ENCODE measurements at regions not wholly inside any gene's neighbourhood (a gene's known extent, or its start where the extent isn't known, plus 50 kb on each side); places are given as distances from the start of the nearest gene placed in this dataset.
A peak's percentile ranks its signal among the peaks of the same experiment; 100 is the strongest.

- Histone ChIP-seq H2AFZ (ENCODE audit: insufficient read depth, low read length, poor library complexity) (no peak overlapping the region), H3K79me1 (ENCODE audit: low read length) (no peaks in the 10 kb centered on the region), H3K9ac (ENCODE audit: low read length) (no peak overlapping the region), H2BK120ac (ENCODE audit: insufficient read depth, low read length, poor library complexity) (no peak overlapping the region), H4K91ac (ENCODE audit: low read depth, low read length) (no peak overlapping the region), H3K4ac (ENCODE audit: low read depth, low read length) (no peak overlapping the region), H2BK5ac (ENCODE audit: low read depth, low read length, poor library complexity) (no peak overlapping the region), H3K4me2 (ENCODE audit: low read length) (no peak overlapping the region), H3K23ac (ENCODE audit: low read length) (no peak overlapping the region), H3K4me3 (ENCODE audit: low read depth, low read length) (no peak overlapping the region), H3K79me2 (ENCODE audit: control insufficient read depth, insufficient read depth, low read length, poor library complexity) (no peaks in the 10 kb centered on the region), H3K18ac (ENCODE audit: low read length) (no peak overlapping the region), H4K12ac (ENCODE audit: low read depth, low read length) (no peak overlapping the region), H3K27ac (ENCODE audit: low read depth, low read length) (no peak overlapping the region), H3K4me1 (ENCODE audit: control insufficient read depth in 1 of 2, insufficient read depth in 2 of 2, low read length in 2 of 2) (no peaks in the 10 kb centered on the region), H2AK5ac (ENCODE audit: low read length) (no peak overlapping the region), H3K27me3 (ENCODE audit: insufficient read depth, low read length) (no peaks in the 10 kb centered on the region), H2BK12ac (ENCODE audit: low read length) (no peak overlapping the region), H3K14ac (ENCODE audit: low read length) (no peak overlapping the region), H4K8ac (ENCODE audit: low read depth, low read length) (no peak overlapping the region), H3K36me3 (ENCODE audit: control insufficient read depth in 1 of 2, insufficient read depth in 2 of 2, low read length in 2 of 2) (no peaks in the 10 kb centered on the region), H3K9me3 (ENCODE audit: insufficient read depth, low read depth, low read length) (no peaks in the 10 kb centered on the region)
- no peak for DNase-seq
- no CpG with 5 or more reads among the region's 2 CpGs for WGBS (ENCODE audit: extremely low coverage, insufficient coverage, insufficient read length)
These were observed 306.5 kb upstream of the HS3ST5 start for GRCh38 chr6:114649298-114649697.

DNA sequence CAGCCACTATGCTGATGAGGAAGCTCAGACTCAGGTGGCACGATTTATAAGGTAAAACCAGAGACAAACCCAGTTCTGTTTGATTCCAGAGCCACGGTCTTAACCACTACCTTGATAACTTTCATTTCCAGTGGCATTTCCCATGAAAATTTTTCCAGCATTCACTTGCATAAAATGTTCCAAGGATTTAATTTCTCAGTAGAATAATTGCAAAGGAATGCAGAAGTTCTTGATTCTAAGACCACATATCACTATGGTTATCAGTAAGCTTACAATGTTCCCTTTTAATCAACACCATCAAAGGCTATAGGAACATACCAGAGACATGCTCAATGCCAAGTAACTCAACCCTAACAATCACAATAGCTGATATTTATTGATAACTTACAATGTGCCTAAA, 306.0 kb upstream of the HS3ST5 start:
- Histone ChIP-seq H3K4ac (ENCODE audit: low read depth, low read length) (no peak overlapping the region), H4K91ac (ENCODE audit: low read depth, low read length) (no peak overlapping the region), H2BK12ac (ENCODE audit: low read length) (no peak overlapping the region), H3K23ac (ENCODE audit: low read length) (no peak overlapping the region), H4K12ac (ENCODE audit: low read depth, low read length) (no peak overlapping the region), H3K4me3 (ENCODE audit: low read depth, low read length) (no peak overlapping the region), H3K9ac (ENCODE audit: low read length) (no peak overlapping the region), H3K79me2 (ENCODE audit: control insufficient read depth, insufficient read depth, low read length, poor library complexity) (no peaks in the 10 kb centered on the region), H2AFZ (ENCODE audit: insufficient read depth, low read length, poor library complexity) (no peak overlapping the region), H3K9me3 (ENCODE audit: insufficient read depth, low read depth, low read length) (no peaks in the 10 kb centered on the region), H3K79me1 (ENCODE audit: low read length) (no peaks in the 10 kb centered on the region), H2BK5ac (ENCODE audit: low read depth, low read length, poor library complexity) (no peak overlapping the region), H3K14ac (ENCODE audit: low read length) (no peak overlapping the region), H2AK5ac (ENCODE audit: low read length) (no peak overlapping the region), H4K8ac (ENCODE audit: low read depth, low read length) (no peak overlapping the region), H3K4me2 (ENCODE audit: low read length) (no peak overlapping the region), H3K27me3 (ENCODE audit: insufficient read depth, low read length) (no peaks in the 10 kb centered on the region), H2BK120ac (ENCODE audit: insufficient read depth, low read length, poor library complexity) (no peak overlapping the region), H3K27ac (ENCODE audit: low read depth, low read length) (no peak overlapping the region), H3K18ac (ENCODE audit: low read length) (no peak overlapping the region), H3K4me1 (ENCODE audit: control insufficient read depth in 1 of 2, insufficient read depth in 2 of 2, low read length in 2 of 2) (no peaks in the 10 kb centered on the region), H3K36me3 (ENCODE audit: control insufficient read depth in 1 of 2, insufficient read depth in 2 of 2, low read length in 2 of 2) (no peaks in the 10 kb centered on the region)
- DNase-seq: peak in 1 of 2 donors; percentile 32
- no CpG with 5 or more reads among the region's 2 CpGs for whole genome bisulfite sequencing (ENCODE audit: extremely low coverage, insufficient coverage, insufficient read length)

- H2BK12ac ChIP-seq (ENCODE audit: low read length): no peak overlapping the region
- H4K8ac ChIP-seq (ENCODE audit: low read depth, low read length): no peak overlapping the region
- peaks cover 4% of the 10 kb centered on the region for H3K9me3 ChIP-seq (ENCODE audit: insufficient read depth, low read depth, low read length)
- no peak overlapping the region for H3K27ac ChIP-seq (ENCODE audit: low read depth, low read length)
- no peak overlapping the region for H3K4me3 ChIP-seq (ENCODE audit: low read depth, low read length)
- no peak for DNase-seq
- no peak overlapping the region for H2AK5ac ChIP-seq (ENCODE audit: low read length)
- no peak overlapping the region for H2BK5ac ChIP-seq (ENCODE audit: low read depth, low read length, poor library complexity)
- no peak overlapping the region for H3K4ac ChIP-seq (ENCODE audit: low read depth, low read length)
- H3K18ac ChIP-seq (ENCODE audit: low read length): no peak overlapping the region
- H3K36me3 ChIP-seq (ENCODE audit: control insufficient read depth in 1 of 2, insufficient read depth in 2 of 2, low read length in 2 of 2): no peaks in the 10 kb centered on the region
- no peak overlapping the region for H4K91ac ChIP-seq (ENCODE audit: low read depth, low read length)
- WGBS (ENCODE audit: extremely low coverage, insufficient coverage, insufficient read length): no CpG with 5 or more reads among the region's 4 CpGs
- H2BK120ac ChIP-seq (ENCODE audit: insufficient read depth, low read length, poor library complexity): no peak overlapping the region
- no peaks in the 10 kb centered on the region for H3K79me2 ChIP-seq (ENCODE audit: control insufficient read depth, insufficient read depth, low read length, poor library complexity)
- H3K14ac ChIP-seq (ENCODE audit: low read length): no peak overlapping the region
- H3K4me1 ChIP-seq (ENCODE audit: control insufficient read depth in 1 of 2, insufficient read depth in 2 of 2, low read length in 2 of 2): no peaks in the 10 kb centered on the region
- no peak overlapping the region for H3K4me2 ChIP-seq (ENCODE audit: low read length)
- no peak overlapping the region for H4K12ac ChIP-seq (ENCODE audit: low read depth, low read length)
- H2AFZ ChIP-seq (ENCODE audit: insufficient read depth, low read length, poor library complexity): no peak overlapping the region
- H3K27me3 ChIP-seq (ENCODE audit: insufficient read depth, low read length): no peaks in the 10 kb centered on the region
- H3K23ac ChIP-seq (ENCODE audit: low read length): no peak overlapping the region
- no peaks in the 10 kb centered on the region for H3K79me1 ChIP-seq (ENCODE audit: low read length)
- no peak overlapping the region for H3K9ac ChIP-seq (ENCODE audit: low read length)
These were observed 295.5 kb upstream of the HS3ST5 start for GRCh38 chr6:114638341-114638740.

GRCh38 chr6:114634016-114634415, 291.2 kb upstream of the HS3ST5 start:
- Histone ChIP-seq H3K4me3 (ENCODE audit: low read depth, low read length) (peak overlapping the region; percentile 50), H3K4me1 (ENCODE audit: control insufficient read depth in 1 of 2, insufficient read depth in 2 of 2, low read length in 2 of 2) (no peaks in the 10 kb centered on the region), H4K12ac (ENCODE audit: low read depth, low read length) (no peak overlapping the region), H3K14ac (ENCODE audit: low read length) (no peak overlapping the region), H2BK12ac (ENCODE audit: low read length) (no peak overlapping the region), H2AFZ (ENCODE audit: insufficient read depth, low read length, poor library complexity) (no peak overlapping the region), H3K27me3 (ENCODE audit: insufficient read depth, low read length) (no peaks in the 10 kb centered on the region), H4K8ac (ENCODE audit: low read depth, low read length) (no peak overlapping the region), H3K27ac (ENCODE audit: low read depth, low read length) (no peak overlapping the region), H3K4me2 (ENCODE audit: low read length) (no peak overlapping the region), H2BK5ac (ENCODE audit: low read depth, low read length, poor library complexity) (no peak overlapping the region), H3K36me3 (ENCODE audit: control insufficient read depth in 1 of 2, insufficient read depth in 2 of 2, low read length in 2 of 2) (no peaks in the 10 kb centered on the region), H3K9ac (ENCODE audit: low read length) (no peak overlapping the region), H3K23ac (ENCODE audit: low read length) (no peak overlapping the region), H3K9me3 (ENCODE audit: insufficient read depth, low read depth, low read length) (peaks cover 4% of the 10 kb centered on the region), H4K91ac (ENCODE audit: low read depth, low read length) (no peak overlapping the region), H3K4ac (ENCODE audit: low read depth, low read length) (no peak overlapping the region), H3K18ac (ENCODE audit: low read length) (no peak overlapping the region), H3K79me2 (ENCODE audit: control insufficient read depth, insufficient read depth, low read length, poor library complexity) (no peaks in the 10 kb centered on the region), H2AK5ac (ENCODE audit: low read length) (no peak overlapping the region), H3K79me1 (ENCODE audit: low read length) (no peaks in the 10 kb centered on the region), H2BK120ac (ENCODE audit: insufficient read depth, low read length, poor library complexity) (no peak overlapping the region)
- DNase-seq: no peak
